Activated T-cell treated with anti-CD3 and anti-CD28 coated beads for 24 hours (primary cell): ENCODE measurements at regions not wholly inside any gene's neighbourhood (a gene's known extent, or its start where the extent isn't known, plus 50 kb on each side); places are given as distances from the start of the nearest gene placed in this dataset.

Source experiments
- DNase-seq: peaks from one replicate; pipeline ENCODE4 v3.0.0-alpha.2; 2020; ENCODE audit warnings: low read depth

- DNase-seq = no peak
Observed at GRCh38 chrX:20522420-20522819, 255.7 kb upstream of the RPS6KA3 start.

- DNase-seq = no peak
Observed at GRCh38 chrX:20521222-20521621, 254.5 kb upstream of the RPS6KA3 start.

DNA sequence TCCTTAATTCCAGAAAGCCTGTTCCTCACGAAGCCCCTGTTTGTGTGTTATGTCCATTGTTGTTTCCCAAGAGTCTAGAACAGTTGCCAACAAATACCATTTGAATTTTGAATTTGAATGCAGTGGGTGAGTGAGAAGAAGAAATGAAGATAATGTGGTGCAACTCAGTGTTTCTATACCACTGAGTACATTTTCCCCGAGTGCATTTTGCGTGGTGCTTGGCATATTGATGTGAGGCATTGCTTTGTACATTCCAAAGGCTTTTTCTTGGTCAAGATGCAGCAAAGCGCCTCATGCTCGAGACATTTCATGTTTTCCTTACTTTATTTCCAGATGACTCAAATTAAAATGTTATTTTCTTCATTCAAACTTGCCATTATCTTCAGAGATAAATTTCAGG lies 253.1 kb upstream of the RPS6KA3 start:
- no peak for DNase-seq

DNA sequence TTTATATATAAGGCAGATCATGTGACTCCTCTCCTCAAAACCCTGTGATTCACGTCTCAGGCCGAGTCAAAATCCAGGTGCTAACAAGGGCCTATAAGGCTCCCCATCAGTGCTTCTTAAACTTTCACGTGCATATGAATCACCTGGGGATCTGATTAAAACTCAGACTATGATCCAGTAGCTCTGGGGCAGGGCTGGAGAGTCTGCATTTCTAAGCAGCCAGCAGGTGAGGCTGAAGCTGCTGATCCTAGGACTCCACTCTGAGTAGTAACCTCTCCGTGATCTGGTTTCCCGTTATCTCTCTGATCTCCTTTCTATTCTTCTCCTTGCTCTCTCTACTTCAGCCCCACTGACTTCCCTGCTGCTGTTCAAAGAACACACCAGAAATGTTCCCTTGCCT lies 252.4 kb upstream of the RPS6KA3 start:
- DNase-seq = no peak

- no peak for DNase-seq
Observed at GRCh38 chrX:20517565-20517964, 250.9 kb upstream of the RPS6KA3 start.

- DNase-seq = no peak
Observed at GRCh38 chrX:20515841-20516461, 249.2 kb upstream of the RPS6KA3 start.

DNA sequence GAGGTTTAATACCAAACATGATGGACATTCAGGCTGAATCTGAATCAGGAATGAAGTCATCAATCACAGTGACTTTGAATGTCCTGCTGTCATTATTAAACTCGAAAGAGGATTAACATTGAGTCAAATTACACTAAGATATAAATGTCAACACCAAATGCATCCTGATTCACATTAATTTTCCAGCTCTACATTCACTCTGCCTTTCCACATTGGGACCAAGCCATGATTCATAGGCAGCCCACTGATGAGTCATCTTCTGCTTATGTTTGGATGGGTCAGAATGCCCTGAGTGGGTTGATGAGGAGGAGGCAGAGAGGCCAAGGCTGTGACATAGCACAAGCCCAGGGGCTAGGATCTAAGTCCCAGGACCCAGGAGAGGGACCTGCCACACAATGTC lies 247.6 kb upstream of the RPS6KA3 start:
- DNase-seq = no peak

DNA sequence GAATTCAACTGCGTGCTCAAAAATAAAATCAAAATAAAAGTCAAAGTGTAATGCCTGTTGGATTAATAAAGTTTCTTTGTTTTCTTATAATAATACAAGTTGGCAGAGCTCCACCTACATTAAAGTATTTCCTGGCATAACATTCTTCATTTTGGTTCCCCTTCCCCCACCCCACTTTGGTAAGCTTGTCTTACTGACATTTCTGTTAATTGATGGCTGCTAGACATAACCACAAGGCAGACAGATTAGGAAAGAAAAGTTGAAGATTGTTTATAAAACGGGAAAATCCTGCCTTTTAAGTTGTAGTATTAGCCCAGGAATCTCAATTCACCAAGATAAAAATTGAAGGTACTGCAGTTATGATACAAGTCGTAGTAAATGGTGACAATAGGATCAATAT lies 246.5 kb upstream of the RPS6KA3 start:
- DNase-seq = no peak

GRCh38 chrX:20511792-20512191 lies 245.1 kb upstream of the RPS6KA3 start:
- DNase-seq = no peak

DNA sequence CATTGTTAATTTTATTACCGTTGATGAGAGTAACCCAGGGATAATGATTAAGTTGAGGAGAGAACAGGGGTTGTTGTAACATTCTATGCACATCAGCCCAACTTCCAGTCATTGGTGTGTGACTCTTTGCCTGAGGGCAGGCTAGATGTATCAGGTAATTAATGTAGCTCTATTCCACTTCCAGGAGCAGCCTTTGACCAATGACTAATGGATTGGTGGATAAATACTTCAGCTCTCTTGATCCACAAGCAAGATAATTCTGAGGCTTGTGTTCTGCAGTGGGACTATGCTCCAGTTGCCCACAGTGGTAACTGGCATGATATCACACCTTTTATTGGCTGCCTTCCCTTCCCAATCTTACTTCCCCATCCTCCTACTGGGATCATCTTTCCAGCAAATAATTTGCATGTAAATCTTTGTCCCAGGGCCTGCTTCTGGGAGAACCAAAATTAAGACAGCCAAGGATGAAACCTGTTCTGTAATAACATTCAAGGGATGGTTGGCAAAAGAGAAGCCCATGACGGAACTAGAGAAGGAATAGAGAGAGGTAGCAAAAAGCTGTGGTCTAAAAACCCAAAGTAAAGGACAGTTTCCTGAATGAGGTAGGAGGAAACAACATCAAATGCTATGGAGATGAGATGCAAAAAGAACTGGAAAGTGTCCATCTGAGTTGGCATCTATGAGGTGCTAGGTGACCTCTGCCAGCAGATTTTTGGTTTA lies 241.4 kb upstream of the RPS6KA3 start:
- DNase-seq = no peak

- no peak for DNase-seq
Observed at GRCh38 chrX:20506739-20507138, 240.0 kb upstream of the RPS6KA3 start.

DNA sequence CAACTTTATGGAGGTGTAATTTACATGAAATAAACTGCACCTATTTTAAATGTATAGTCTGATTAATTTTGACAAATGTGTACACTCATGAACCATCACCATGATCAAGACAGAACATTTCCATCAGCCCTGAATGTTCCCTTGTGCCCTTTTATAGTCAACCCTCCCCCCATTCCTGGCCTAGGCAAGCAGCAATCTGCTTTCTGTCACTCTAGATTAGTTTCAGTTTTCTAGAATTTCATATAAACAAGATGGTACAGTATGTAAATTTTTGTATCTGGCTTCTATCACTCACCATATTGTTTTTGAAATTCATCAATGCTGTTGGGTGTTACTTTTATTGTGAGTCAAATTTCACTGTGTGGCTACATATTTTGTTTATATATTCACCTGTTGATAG lies 234.2 kb upstream of the RPS6KA3 start:
- DNase-seq = no peak

DNA sequence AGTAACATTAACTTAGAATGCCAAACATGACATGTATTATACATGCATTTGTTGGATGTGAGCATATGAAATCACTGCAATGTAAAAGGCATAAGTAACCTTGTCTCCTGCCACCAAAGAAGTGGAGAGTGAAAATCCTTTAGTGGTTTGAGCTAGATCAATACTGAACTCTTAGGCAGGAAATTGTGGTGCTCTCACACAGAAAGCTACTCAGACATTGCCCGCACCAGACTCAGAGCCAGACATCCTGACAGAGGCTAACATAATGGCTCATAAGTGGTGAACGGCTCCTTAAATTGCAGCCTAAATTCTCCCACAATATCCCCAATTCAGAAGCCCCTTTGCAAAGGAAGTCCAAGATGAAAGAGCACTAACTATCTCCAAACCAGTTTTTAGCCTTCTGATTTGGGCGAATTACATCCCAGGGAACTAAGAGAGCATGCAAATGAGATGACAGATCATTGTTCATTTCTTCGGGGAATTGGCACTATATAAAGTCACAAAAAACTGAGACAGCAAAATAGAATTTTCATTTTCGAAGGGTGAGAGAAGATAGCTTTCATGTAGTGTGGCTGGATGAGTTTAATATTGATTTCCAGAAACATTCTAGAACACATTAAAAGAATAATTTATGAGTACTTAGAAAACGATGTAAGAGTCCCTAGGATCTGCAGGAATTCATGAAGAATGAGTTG lies 233.6 kb upstream of the RPS6KA3 start:
- no peak for DNase-seq

GRCh38 chrX:20499763-20500162 lies 233.1 kb upstream of the RPS6KA3 start:
- DNase-seq = no peak

GRCh38 chrX:20498851-20499635 lies 232.3 kb upstream of the RPS6KA3 start:
- no peak for DNase-seq

DNA sequence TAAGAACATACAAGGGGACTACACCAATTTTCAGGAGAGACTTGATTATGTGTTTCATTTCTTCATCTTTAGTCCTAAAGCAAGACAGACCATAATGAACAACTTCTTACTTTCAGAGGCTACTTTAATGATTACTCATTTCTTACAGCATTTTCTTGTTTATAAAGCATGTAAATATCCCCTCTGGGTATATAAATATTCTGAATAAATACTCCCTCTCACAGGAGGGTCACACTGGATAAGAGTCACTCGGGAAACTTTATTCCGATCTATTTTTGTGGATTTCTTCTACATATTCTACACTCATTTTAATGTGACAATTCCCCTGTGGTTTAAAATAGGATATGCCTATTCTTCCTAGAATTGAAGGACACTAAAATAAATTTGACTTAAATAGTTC lies 228.9 kb upstream of the RPS6KA3 start:
- DNase-seq = no peak

GRCh38 chrX:20488473-20488872 lies 221.8 kb upstream of the RPS6KA3 start:
- no peak for DNase-seq

DNA sequence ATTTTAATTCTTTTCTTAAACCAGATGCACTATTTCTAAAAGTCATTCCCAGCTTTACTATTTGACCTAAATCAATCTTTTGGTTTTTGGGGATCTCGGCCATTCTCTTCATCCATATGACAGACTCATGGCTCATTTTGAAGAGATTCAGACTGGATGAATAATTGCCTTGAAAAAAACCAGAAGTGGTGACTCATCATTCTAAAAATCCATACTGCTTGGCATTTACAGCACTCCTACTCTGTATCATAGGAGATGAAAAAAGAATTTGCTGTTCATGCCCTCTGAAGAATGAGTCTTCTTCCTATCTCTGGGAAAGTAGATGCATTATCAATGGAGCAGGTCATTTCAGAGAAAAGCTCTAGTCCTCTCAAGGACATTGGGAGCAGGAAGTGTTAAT lies 220.5 kb upstream of the RPS6KA3 start:
- no peak for DNase-seq

- no peak for DNase-seq
Observed at GRCh38 chrX:20481632-20482031, 214.9 kb upstream of the RPS6KA3 start.

- no peak for DNase-seq
Observed at GRCh38 chrX:20479896-20480295, 213.2 kb upstream of the RPS6KA3 start.

DNA sequence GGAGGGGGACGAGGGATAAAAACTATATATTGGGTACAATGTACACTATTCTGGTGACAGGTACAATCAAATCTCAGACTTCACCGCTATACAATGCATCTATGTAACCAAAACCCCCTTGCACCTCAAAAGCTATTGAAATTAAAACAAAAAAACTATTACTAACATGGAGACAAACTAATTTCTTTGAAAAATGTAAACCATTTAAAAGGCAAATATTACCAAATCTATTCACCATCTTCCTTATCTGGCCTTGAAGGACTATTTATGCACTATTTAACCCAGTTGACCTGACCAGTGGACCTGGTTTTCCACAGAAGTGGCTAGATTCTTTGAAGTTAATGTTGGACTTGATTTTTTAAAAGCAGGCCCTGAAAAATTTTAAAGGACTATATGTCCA lies 212.3 kb upstream of the RPS6KA3 start:
- no peak for DNase-seq

- no peak for DNase-seq
Observed at GRCh38 chrX:20477836-20478524, 211.3 kb upstream of the RPS6KA3 start.
